Transverse colon (tissue), 4 donors: ENCODE measurements at regions not wholly inside any gene's neighbourhood (a gene's known extent, or its start where the extent isn't known, plus 50 kb on each side); places are given as distances from the start of the nearest gene placed in this dataset.

Experiments used
- DNase-seq: peaks from one replicate; pipeline ENCODE4 v3.0.0-alpha.2; 2019
- H3K27ac ChIP-seq, 4 donors: fragments of 200-600 bp; sonication (generic); 2 replicates each; pipeline ENCODE4 v1.5.1; 2016 to 2018; ENCODE audit warnings: inconsistent platforms in 4 of 4
- H3K27me3 ChIP-seq: fragments of 200-600 bp; sonication (generic); 2 replicates; pipeline ENCODE4 v1.5.1; 2017; ENCODE audit warnings: inconsistent platforms
- H3K36me3 ChIP-seq, 4 donors: fragments of 200-600 bp; sonication (generic); 2 replicates each; pipeline ENCODE4 v1.5.1; 2017 to 2019; ENCODE audit warnings: inconsistent platforms in 4 of 4
- H3K4me1 ChIP-seq, 4 donors: fragments of 200-600 bp; sonication (generic); 2 replicates each; pipeline ENCODE4 v1.5.1; 2017 to 2020; ENCODE audit warnings: inconsistent platforms in 4 of 4
- H3K4me3 ChIP-seq, 4 donors: fragments of 200-600 bp; sonication (generic); 1 replicate in 1 of 4; 2 replicates in 3 of 4; pipeline versions ENCODE4 v1.5.1 to v1.6.1; 2017 to 2019; ENCODE audit warnings: inconsistent platforms in 4 of 4
- H3K9me3 ChIP-seq, 2 donors: fragments of 200-600 bp; sonication (generic); 2 replicates each; pipeline ENCODE4 v1.5.1; 2017 to 2019; ENCODE audit warnings: inconsistent platforms in 2 of 2
- EP300 ChIP-seq: sonication (generic); formaldehyde crosslinking; IDR thresholded peaks from one replicate; pipeline ENCODE4 v1.6.1; 2017; ENCODE audit warnings: antibody characterized with exemption, low read depth
- POLR2A ChIP-seq: fragments of 450-650 bp; IDR thresholded peaks from one replicate; pipeline ENCODE4 v1.6.1; 2016; ENCODE audit warnings: antibody characterized with exemption, mild to moderate bottlenecking, moderate library complexity
- POLR2AphosphoS5 ChIP-seq, 3 donors: sonication (generic); formaldehyde crosslinking; IDR thresholded peaks; one replicate each; pipeline ENCODE4 v1.6.1; 2016; ENCODE audit warnings: antibody characterized with exemption in 3 of 3
- WGBS, 2 donors: methylation state at CpG; one replicate each; pipeline ENCODE4 v1.1.5; 2018; ENCODE audit warnings: low coverage in 1 of 2; 5-methylcytosine and 5-hydroxymethylcytosine counted together
- in situ Hi-C, 4 donors: fragments of 200-750 bp; cut with MboI; loops; one replicate each; pipeline versions ENCODE4 v1.15.0 to v1.15.1; 2017; ENCODE audit warnings: low sequenced_read_pairs in 3 of 4, low pct_ligation_motif_present in 1 of 4, low pct_unique_long_range_greater_than_20kb in 1 of 4
- intact Hi-C: fragments of 100-400 bp; cut with DNase I; formaldehyde crosslinking; loops from one replicate; pipeline ENCODE4 v1.15.1; 2023; ENCODE audit warnings: low total_unique reads
- TF ChIP-seq, protein P1 (sequence below), 5 experiments: fragments of 200-600 bp in 3 of 5; fragments of 450-650 bp in 2 of 5; sonication (generic) in 3 of 5; IDR thresholded peaks; 1 replicate in 2 of 5; 2 replicates in 3 of 5; pipeline ENCODE4 v1.5.1; 2016 to 2017; ENCODE audit warnings: antibody characterized with exemption in 5 of 5, inconsistent platforms in 3 of 5, mild to moderate bottlenecking in 2 of 5, moderate library complexity in 1 of 5

DNA sequence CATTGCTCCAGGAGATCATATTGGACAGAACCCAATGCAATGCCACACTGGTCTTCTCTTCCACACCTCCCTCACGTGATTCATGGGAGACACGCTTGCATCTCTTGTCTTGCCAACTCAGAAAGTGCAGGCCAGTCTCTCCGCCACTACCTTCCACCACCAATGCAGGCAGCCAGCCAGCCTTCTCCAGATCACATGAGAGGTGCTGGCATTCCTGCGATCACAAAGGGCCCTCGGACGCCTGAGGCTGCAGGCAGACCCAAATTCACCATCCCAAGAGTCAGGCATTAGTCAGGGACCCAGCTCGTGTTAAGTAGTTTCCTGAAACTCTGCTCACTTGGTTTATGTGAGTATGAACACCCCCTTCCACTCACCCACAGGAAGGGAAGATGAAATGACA is 437.0 kb upstream of the ETAA1 start:
- Histone ChIP-seq H3K4me3 (no peak overlapping the region), H3K27me3 (no peaks in the 10 kb centered on the region), H3K36me3 (no peaks in the 10 kb centered on the region), H3K9me3 (no peaks in the 10 kb centered on the region), H3K27ac (no peak overlapping the region), H3K4me1 (peaks cover 0 to 3% (median 0%) of the 10 kb centered on the region in 4 donors)
- 72 to 82% methylated on average over 3 to 7 of the region's 7 CpGs for WGBS, 2 donors
- DNase-seq, result no peak
- in situ Hi-C loops, result no loop called here
- intact Hi-C loops, result no loop called here
- TF ChIP-seq EP300, result no peak
- no peak for TF ChIP-seq POLR2AphosphoS5 (IDR thresholded peaks at IDR 0.05)
- TF ChIP-seq, protein P1, sequence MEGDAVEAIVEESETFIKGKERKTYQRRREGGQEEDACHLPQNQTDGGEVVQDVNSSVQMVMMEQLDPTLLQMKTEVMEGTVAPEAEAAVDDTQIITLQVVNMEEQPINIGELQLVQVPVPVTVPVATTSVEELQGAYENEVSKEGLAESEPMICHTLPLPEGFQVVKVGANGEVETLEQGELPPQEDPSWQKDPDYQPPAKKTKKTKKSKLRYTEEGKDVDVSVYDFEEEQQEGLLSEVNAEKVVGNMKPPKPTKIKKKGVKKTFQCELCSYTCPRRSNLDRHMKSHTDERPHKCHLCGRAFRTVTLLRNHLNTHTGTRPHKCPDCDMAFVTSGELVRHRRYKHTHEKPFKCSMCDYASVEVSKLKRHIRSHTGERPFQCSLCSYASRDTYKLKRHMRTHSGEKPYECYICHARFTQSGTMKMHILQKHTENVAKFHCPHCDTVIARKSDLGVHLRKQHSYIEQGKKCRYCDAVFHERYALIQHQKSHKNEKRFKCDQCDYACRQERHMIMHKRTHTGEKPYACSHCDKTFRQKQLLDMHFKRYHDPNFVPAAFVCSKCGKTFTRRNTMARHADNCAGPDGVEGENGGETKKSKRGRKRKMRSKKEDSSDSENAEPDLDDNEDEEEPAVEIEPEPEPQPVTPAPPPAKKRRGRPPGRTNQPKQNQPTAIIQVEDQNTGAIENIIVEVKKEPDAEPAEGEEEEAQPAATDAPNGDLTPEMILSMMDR (IDR thresholded peaks at IDR 0.05), result no peak
- no peak for TF ChIP-seq POLR2A

DNA sequence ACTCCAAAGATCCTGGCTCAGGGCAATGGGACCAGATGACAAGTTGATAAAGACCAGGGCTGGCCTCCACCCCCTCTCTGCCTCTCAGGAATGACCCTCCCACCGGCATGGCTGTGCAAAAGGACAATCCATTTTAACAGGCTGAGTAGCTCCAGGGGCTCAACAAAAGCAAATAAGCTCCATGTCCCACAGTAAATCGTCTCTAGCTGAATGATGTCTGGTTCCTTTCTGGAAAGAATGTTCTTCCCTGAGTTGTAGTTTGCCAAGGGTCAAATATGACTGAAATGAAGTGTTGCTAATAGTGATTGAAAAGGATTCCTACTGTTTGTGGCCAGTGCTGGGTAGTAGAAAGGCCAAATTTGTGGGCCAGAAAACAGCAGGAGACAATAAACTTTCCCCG is 434.4 kb upstream of the ETAA1 start:
- peak; percentile 29 for DNase-seq
- WGBS, 2 donors, result 32 to 43% methylated on average over 1 to 3 of the region's 3 CpGs
- intact Hi-C loops, result no loop called here

DNA sequence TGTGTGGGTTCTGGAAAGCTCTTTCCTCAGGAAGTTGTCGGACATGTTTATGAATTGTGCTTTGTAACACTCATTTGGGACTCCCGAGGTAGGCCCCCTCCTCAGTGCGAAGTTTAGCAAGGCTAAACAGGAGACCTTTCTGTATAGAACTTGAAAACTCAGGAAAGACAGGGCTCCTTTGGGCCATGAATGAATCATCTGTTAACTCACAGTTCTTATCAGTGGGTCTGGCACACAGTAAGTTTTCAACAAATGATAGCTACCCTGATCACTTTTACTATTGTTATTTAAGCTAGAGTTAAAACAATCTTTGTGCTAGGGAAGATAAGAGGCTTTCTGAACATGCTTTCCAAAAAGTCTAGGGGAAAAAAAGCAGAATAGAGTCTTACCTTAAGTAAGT is 430.5 kb upstream of the ETAA1 start:
- H3K9me3 ChIP-seq, result no peaks in the 10 kb centered on the region
- H3K36me3 ChIP-seq, result no peaks in the 10 kb centered on the region
- TF ChIP-seq POLR2A, result no peak
- TF ChIP-seq, protein P1 (IDR thresholded peaks at IDR 0.05), result no peak
- TF ChIP-seq POLR2AphosphoS5 (IDR thresholded peaks at IDR 0.05), result no peak
- no peak for TF ChIP-seq EP300
- intact Hi-C loops (no loop called here), in situ Hi-C loops (no loop called here)
- no peaks in the 10 kb centered on the region for H3K27me3 ChIP-seq
- H3K4me1 ChIP-seq, result peaks cover 0 to 3% (median 0%) of the 10 kb centered on the region in 4 donors
- no peak overlapping the region for H3K27ac ChIP-seq
- WGBS, 2 donors, result 80 to 90% methylated on average over 3 of the region's 3 CpGs
- H3K4me3 ChIP-seq, result no peak overlapping the region
- no peak for DNase-seq

More for the DNA sequence above, 434.4 kb upstream of the ETAA1 start:
- H3K4me3 ChIP-seq, result no peak overlapping the region
- H3K27me3 ChIP-seq, result no peaks in the 10 kb centered on the region
- peak overlapping the region; percentile 32 to 84 (median 74) for H3K27ac ChIP-seq
- H3K4me1 ChIP-seq, result peaks cover 0 to 3% (median 0%) of the 10 kb centered on the region in 4 donors
- in situ Hi-C loops, result no loop called here
- no peak for TF ChIP-seq POLR2A
- TF ChIP-seq, protein P1 (IDR thresholded peaks at IDR 0.05), result no peak
- peak; percentile 64 for TF ChIP-seq EP300
- peak; percentile 72 to 88 (median 73) for TF ChIP-seq POLR2AphosphoS5 (IDR thresholded peaks at IDR 0.05)
- H3K9me3 ChIP-seq, result no peaks in the 10 kb centered on the region
- H3K36me3 ChIP-seq, result no peaks in the 10 kb centered on the region

DNA sequence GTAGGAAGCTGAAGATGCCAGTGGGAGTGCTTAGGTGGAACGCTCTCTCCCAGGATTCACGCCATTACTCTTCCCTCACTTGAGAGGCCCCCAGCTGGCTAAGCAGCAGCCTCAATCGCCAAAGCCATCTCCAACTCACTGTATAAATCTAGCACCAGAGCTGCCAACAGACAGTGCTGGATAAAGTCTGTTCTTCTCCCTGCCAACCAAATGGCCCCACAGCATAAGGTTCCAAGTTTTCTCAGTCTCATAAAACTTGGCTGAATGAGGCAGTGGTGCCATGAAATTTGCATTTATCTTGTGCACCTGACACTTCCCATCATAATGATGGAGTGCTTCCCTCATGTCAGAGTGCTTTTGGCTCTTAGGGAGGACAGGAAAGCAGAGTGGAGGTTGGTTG is 428.2 kb upstream of the ETAA1 start:
- Histone ChIP-seq H3K4me3 (no peak overlapping the region), H3K27ac (no peak overlapping the region), H3K4me1 (no peaks in the 10 kb centered on the region), H3K36me3 (no peaks in the 10 kb centered on the region), H3K9me3 (no peaks in the 10 kb centered on the region), H3K27me3 (no peaks in the 10 kb centered on the region)
- no peak for DNase-seq
- WGBS, 2 donors, result 79 to 80% methylated on average over 1 to 3 of the region's 3 CpGs
- intact Hi-C loops, result no loop called here
- TF ChIP-seq EP300 (no peak), POLR2AphosphoS5 (IDR thresholded peaks at IDR 0.05) (no peak), POLR2A (no peak)
- TF ChIP-seq, protein P1 (IDR thresholded peaks at IDR 0.05), result no peak
- in situ Hi-C loops, result no loop called here
